K562 (cell line): ENCODE measurements at regions not wholly inside any gene's neighbourhood (a gene's known extent, or its start where the extent isn't known, plus 50 kb on each side); places are given as distances from the start of the nearest gene placed in this dataset.
A peak's percentile ranks its signal among the peaks of the same experiment; 100 is the strongest.

Experiments
- ATAC-seq: fragments of 200-7000 bp; cut with Tn5 transposase; 3 replicates; pipeline ENCODE4 v1.9.1; 2020; ENCODE audit warnings: moderate library complexity
- BruUV-seq: library from RNA; stranded (reverse); fragments of 400-500 nt; replicated peaks from 2 replicates; lab custom pipeline; 2021; lab: Mats Ljungman, UMichigan
- CTCF ChIA-PET: fragments of 300-600 bp; formaldehyde crosslinking; extraction: SDS; loops from one replicate; lab custom pipeline; 2021; ENCODE audit warnings: low intra/inter-chr PET ratio; lab: Yijun Ruan, JAX
- POLR2A ChIA-PET: fragments of 300-600, 350-650 bp; sonication (Branson Sonifier 250); formaldehyde crosslinking; extraction: SDS; loops from one replicate; lab custom pipeline; 2021; ENCODE audit warnings: antibody characterized with exemption, inconsistent platforms; lab: Yijun Ruan, JAX
- DNase-seq, 4 experiments: peaks; one replicate each; pipeline versions ENCODE4 v3.0.0 to v3.0.0-alpha.2; 2011 to 2018; ENCODE audit warnings: low spot score in 3 of 4, mixed read lengths in 3 of 4; ENCODE audit errors: extremely low read depth in 1 of 4
- FAIRE-seq: peaks from 2 replicates; lab custom pipeline; 2011; peaks lifted over from hg19 to GRCh38; lab: Jason Lieb, UNC
- H2AFZ ChIP-seq: 2 replicates; pipeline ENCODE4 v1.6.0; 2011; ENCODE audit warnings: low read depth, low read length, control low read depth, inconsistent platforms
- H3K27ac ChIP-seq: fragments of 200-600 bp; 3 replicates; pipeline ENCODE4 v1.8.0; 2011; ENCODE audit warnings: low read depth, mild to moderate bottlenecking, control low read depth, inconsistent platforms, low read length, moderate library complexity, mixed read lengths; ENCODE audit errors: extremely low read depth
- H3K27me3 ChIP-seq, 2 experiments: fragments of 300-600 bp in 1 of 2; 2 replicates in 1 of 2; 3 replicates in 1 of 2; pipeline versions ENCODE4 v1.6.0 to v1.8.0; 2011; ENCODE audit warnings: inconsistent platforms in 2 of 2, low read length in 2 of 2, mild to moderate bottlenecking in 1 of 2, mixed read lengths in 1 of 2, moderate library complexity in 1 of 2; ENCODE audit not compliant: control insufficient read depth in 2 of 2, insufficient read depth in 2 of 2
- H3K36me3 ChIP-seq: fragments of 300-600 bp; 3 replicates; pipeline ENCODE4 v1.8.0; 2011; ENCODE audit warnings: mild to moderate bottlenecking, low read length, inconsistent platforms; ENCODE audit not compliant: control insufficient read depth, insufficient read depth
- H3K4me1 ChIP-seq, 2 experiments: fragments of 200-600 bp in 1 of 2; replicated peaks in 1 of 2; 2 replicates in 1 of 2; 3 replicates in 1 of 2; pipeline versions ENCODE4 v1.5.1 to v1.8.0; 2011; ENCODE audit warnings: inconsistent platforms in 2 of 2, low read length in 2 of 2, mild to moderate bottlenecking in 1 of 2, mixed read lengths in 1 of 2, moderate library complexity in 1 of 2; ENCODE audit not compliant: control insufficient read depth in 2 of 2, insufficient read depth in 2 of 2
- H3K4me2 ChIP-seq: 2 replicates; pipeline ENCODE4 v1.6.1; 2011; ENCODE audit warnings: low read length, control low read depth, inconsistent platforms, mixed read lengths; ENCODE audit not compliant: insufficient read depth
- H3K4me3 ChIP-seq: fragments of 200-600 bp; sonication (generic), shearing (Covaris generic); 2 replicates; pipeline ENCODE4 v1.5.1; 2016; ENCODE audit warnings: control low read depth, inconsistent platforms
- H3K79me2 ChIP-seq: fragments of 200-600 bp; 3 replicates; pipeline ENCODE4 v1.8.0; 2011; ENCODE audit warnings: low read length, inconsistent platforms; ENCODE audit not compliant: control insufficient read depth, insufficient read depth
- H3K9ac ChIP-seq, 2 experiments: 2 replicates each; pipeline versions ENCODE4 v1.6.0 to v1.6.1; 2011; ENCODE audit warnings: low read depth in 2 of 2, low read length in 2 of 2, control low read depth in 1 of 2, inconsistent platforms in 1 of 2, mild to moderate bottlenecking in 1 of 2, mixed read lengths in 1 of 2; ENCODE audit not compliant: insufficient read depth in 1 of 2
- H3K9me1 ChIP-seq: one replicate; pipeline ENCODE4 v1.6.0; 2011; ENCODE audit warnings: inconsistent platforms, mild to moderate bottlenecking, low read length, moderate library complexity; ENCODE audit not compliant: control insufficient read depth, insufficient read depth
- H3K9me3 ChIP-seq: replicated peaks from 2 replicates; pipeline ENCODE4 v1.5.1; 2011; ENCODE audit warnings: low read depth, low read length, inconsistent platforms; ENCODE audit not compliant: control insufficient read depth, insufficient read depth
- H4K20me1 ChIP-seq: replicated peaks from 2 replicates; pipeline ENCODE4 v1.6.1; 2011; ENCODE audit warnings: low read length, inconsistent platforms, mixed read lengths; ENCODE audit not compliant: control insufficient read depth, insufficient read depth
- BHLHE40 ChIP-seq: IDR thresholded peaks from 2 replicates; pipeline ENCODE4 v1.6.1; 2011; ENCODE audit warnings: low read length, improper control_type of control experiment
- CTBP1 ChIP-seq: fragments of 450-650 bp; IDR thresholded peaks from 2 replicates; pipeline ENCODE4 v1.6.1; 2016; ENCODE audit warnings: borderline replicate concordance
- ETV6 ChIP-seq, 3 experiments: fragments of 150-350 bp in 1 of 3; sonication (generic) in 1 of 3; formaldehyde crosslinking in 1 of 3; IDR thresholded peaks; 2 replicates each; pipeline versions ENCODE4 v1.6.1 to v1.8.0; 2014 to 2022; ENCODE audit warnings: borderline replicate concordance in 2 of 3, low read depth in 2 of 3, antibody characterized with exemption in 1 of 3, low read length in 1 of 3, mild to moderate bottlenecking in 1 of 3, missing genetic modification reagents in 1 of 3
- MEIS2 ChIP-seq: fragments of 450-650 bp; IDR thresholded peaks from 2 replicates; pipeline ENCODE4 v1.6.1; 2014; ENCODE audit warnings: mild to moderate bottlenecking; ENCODE audit not compliant: partially characterized antibody
- NR2C2 ChIP-seq, 2 experiments: fragments of 200-800 bp in 1 of 2; sonication (Bioruptor generic) in 1 of 2; sonication (generic) in 1 of 2; formaldehyde crosslinking in 1 of 2; IDR thresholded peaks; 2 replicates each; pipeline versions ENCODE4 v1.6.1 to v1.8.0; 2016 to 2022; ENCODE audit warnings: mild to moderate bottlenecking in 1 of 2, missing compliant biosample characterization in 1 of 2, missing genetic modification characterization in 1 of 2, missing genetic modification reagents in 1 of 2
- RAD21 ChIP-seq, 2 experiments: fragments of 250-450 bp in 1 of 2; fragments of 450-650 bp in 1 of 2; sonication (Bioruptor Pico) in 1 of 2; formaldehyde crosslinking in 1 of 2; IDR thresholded peaks in 1 of 2; conservative IDR thresholded peaks in 1 of 2; 2 replicates each; pipeline versions ENCODE4 v1.4.0 to v1.8.0; 2020 to 2022; ENCODE audit warnings: mild to moderate bottlenecking in 2 of 2, moderate library complexity in 1 of 2
- SMAD4 ChIP-seq: fragments of 250-450 bp; sonication (Bioruptor Pico); conservative IDR thresholded peaks from 2 replicates; pipeline ENCODE4 v1.8.0; 2021; ENCODE audit warnings: inconsistent platforms, mild to moderate bottlenecking, moderate library complexity
- XRCC3 ChIP-seq: fragments of 450-650 bp; IDR thresholded peaks from 2 replicates; pipeline ENCODE4 v1.6.1; 2017; ENCODE audit warnings: mild to moderate bottlenecking, moderate library complexity
- ZNF175 ChIP-seq: fragments of 200-800 bp; sonication (Bioruptor generic); IDR thresholded peaks from 2 replicates; pipeline ENCODE4 v1.6.1; 2016; ENCODE audit warnings: low read depth, mild to moderate bottlenecking, missing genetic modification characterization, missing compliant biosample characterization
- ZNF239 ChIP-seq: fragments of 250-450 bp; sonication (Bioruptor Pico); IDR thresholded peaks from 2 replicates; pipeline ENCODE4 v1.4.0; 2020; ENCODE audit warnings: mild to moderate bottlenecking
- ZNF766 ChIP-seq: fragments of 200-800 bp; sonication (Bioruptor generic); conservative IDR thresholded peaks from 2 replicates; pipeline ENCODE4 v1.6.1; 2016; ENCODE audit warnings: missing genetic modification characterization, missing compliant biosample characterization
- WGBS: fragments of 100-300 bp; shearing (Covaris generic); methylation state at CpG from one replicate; pipeline ENCODE4 v1.1.6; 2016; ENCODE audit warnings: low coverage, mixed read lengths; ENCODE audit not compliant: insufficient coverage; ENCODE audit errors: missing lambda C conversion rate; 5-methylcytosine and 5-hydroxymethylcytosine counted together
- in situ Hi-C: fragments of 300-500 bp; cut with MboI; formaldehyde crosslinking; loops from 4 replicates; pipeline ENCODE4 v1.15.0; 2018; ENCODE audit warnings: inconsistent platforms, mixed read lengths
- intact Hi-C: fragments of 100-400 bp; cut with micrococcal nuclease; formaldehyde crosslinking; loops from 2 replicates; pipeline ENCODE4 v1.14.2; 2022
- TF ChIP-seq, protein P1 (sequence below): fragments of 250-450 bp; sonication (Bioruptor Pico); IDR thresholded peaks from 2 replicates; pipeline ENCODE4 v1.6.1; 2021; ENCODE audit warnings: mild to moderate bottlenecking
- TF ChIP-seq, protein P2 (sequence below): fragments of 250-450 bp; sonication (Bioruptor Pico); IDR thresholded peaks from 2 replicates; pipeline ENCODE4 v1.4.0; 2020; ENCODE audit warnings: mild to moderate bottlenecking, moderate library complexity
- TF ChIP-seq, protein P3 (sequence below): fragments of 250-450 bp; sonication (Bioruptor Pico); IDR thresholded peaks from 2 replicates; pipeline ENCODE4 v1.8.0; 2021; ENCODE audit warnings: mild to moderate bottlenecking, moderate library complexity

DNA sequence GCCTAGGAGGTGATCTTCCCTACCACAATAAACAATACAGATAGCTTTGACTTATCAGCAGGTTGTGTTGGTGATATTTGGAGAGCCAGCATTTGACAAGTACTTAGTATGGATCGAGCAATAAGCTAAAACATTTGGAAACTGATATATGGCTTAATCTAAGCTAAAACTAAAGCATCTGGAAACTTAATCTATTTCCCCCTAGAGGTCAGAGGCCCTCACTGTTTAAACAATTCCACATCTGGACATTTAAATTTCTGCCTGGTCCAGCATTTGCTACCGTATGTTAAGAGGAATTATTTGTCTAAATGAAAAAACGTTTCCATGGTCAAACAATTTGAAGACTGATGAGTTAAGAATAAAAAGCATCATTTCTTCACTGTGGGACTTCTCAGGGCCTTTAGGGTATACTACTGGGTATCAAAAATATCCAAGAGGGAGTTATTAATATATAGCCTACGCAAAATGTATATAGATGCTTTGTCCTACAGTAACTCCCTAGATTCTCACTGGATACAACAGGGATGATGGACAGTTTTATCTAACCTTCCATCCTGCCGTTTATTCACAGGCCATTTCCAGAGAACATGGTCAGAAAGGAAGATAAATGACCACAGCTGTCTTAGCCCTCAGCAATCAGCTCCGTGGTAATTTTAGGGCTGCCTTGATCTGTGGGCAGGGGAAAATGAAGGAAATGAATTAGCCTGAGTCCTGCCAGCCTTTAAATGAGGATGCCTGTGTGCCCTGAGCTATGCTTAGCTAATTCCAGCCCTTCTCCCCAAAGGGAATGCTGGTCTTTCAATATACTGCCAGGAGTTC is 135.4 kb upstream of the NUDT4 start:
- ATAC-seq (peak; percentile 41), DNase-seq (peak in 3 of 4 experiments; percentile 20 to 29 (median 27)), FAIRE-seq (no peak)
- H4K20me1 ChIP-seq, result no peaks in the 10 kb centered on the region
- no peak overlapping the region for H3K27ac ChIP-seq
- no peak overlapping the region for H2AFZ ChIP-seq
- no TSS peak for BruUV-seq
- CTCF ChIA-PET, result interaction anchor here (0.6 kb wide), 1 partner anchor 62 kb away, joined by 5 read pairs; no protein-coding TSS in a partner anchor
- H3K36me3 ChIP-seq, result no peaks in the 10 kb centered on the region
- intact Hi-C loops (loop anchor here (5.0 kb wide), 3 partner anchors 75 to 155 kb away; no protein-coding TSS in a partner anchor), in situ Hi-C loops (no loop called here)
- POLR2A ChIA-PET, result interaction anchor here (0.7 to 1.4 kb wide), 5 partner anchors 10 to 143 kb away, joined by 3 to 7 read pairs (median 3); no protein-coding TSS in a partner anchor
- no peaks in the 10 kb centered on the region for H3K79me2 ChIP-seq
- peaks cover 5 to 30% of the 10 kb centered on the region in 2 experiments; a peak in 3 of 5 replicates for H3K4me1 ChIP-seq
- H3K27me3 ChIP-seq, result no peaks in the 10 kb centered on the region
- H3K9me1 ChIP-seq, result no peaks in the 10 kb centered on the region
- peaks cover 5% of the 10 kb centered on the region; the same call in 1 of the 2 replicates for H3K9me3 ChIP-seq
- H3K4me3 ChIP-seq, result no peak overlapping the region
- peak overlapping the region; percentile 26; the same call in 1 of the 2 replicates for H3K4me2 ChIP-seq
- no peak overlapping the region for H3K9ac ChIP-seq
- 17% methylated on average over 6 of the region's 6 CpGs for WGBS
- no peak for TF ChIP-seq NR2C2 (CRISPR knock-in tag; IDR thresholded peaks at IDR 0.05)
- no peak for TF ChIP-seq NR2C2 (tag; IDR thresholded peaks at IDR 0.05)
- 0 out of 2 replicates have a peak, but pooled peaks have one; percentile 24 for TF ChIP-seq SMAD4 (CRISPR knock-in tag)
- TF ChIP-seq, protein P1, sequence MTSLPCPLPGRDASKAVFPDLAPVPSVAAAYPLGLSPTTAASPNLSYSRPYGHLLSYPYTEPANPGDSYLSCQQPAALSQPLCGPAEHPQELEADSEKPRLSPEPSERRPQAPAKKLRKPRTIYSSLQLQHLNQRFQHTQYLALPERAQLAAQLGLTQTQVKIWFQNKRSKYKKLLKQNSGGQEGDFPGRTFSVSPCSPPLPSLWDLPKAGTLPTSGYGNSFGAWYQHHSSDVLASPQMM (CRISPR knock-in tag), result no peak
- peak; percentile 5 to 10; a peak in 1 of 4 replicates for TF ChIP-seq RAD21 (CRISPR knock-in tag; conservative IDR thresholded peaks at IDR 0.05 in 1 of 2, IDR thresholded peaks at IDR 0.05 in 1 of 2)
- no peak for TF ChIP-seq ZNF766 (CRISPR knock-in tag)
- peak; percentile 92 for TF ChIP-seq ZNF239 (CRISPR knock-in tag)
- TF ChIP-seq, protein P2, sequence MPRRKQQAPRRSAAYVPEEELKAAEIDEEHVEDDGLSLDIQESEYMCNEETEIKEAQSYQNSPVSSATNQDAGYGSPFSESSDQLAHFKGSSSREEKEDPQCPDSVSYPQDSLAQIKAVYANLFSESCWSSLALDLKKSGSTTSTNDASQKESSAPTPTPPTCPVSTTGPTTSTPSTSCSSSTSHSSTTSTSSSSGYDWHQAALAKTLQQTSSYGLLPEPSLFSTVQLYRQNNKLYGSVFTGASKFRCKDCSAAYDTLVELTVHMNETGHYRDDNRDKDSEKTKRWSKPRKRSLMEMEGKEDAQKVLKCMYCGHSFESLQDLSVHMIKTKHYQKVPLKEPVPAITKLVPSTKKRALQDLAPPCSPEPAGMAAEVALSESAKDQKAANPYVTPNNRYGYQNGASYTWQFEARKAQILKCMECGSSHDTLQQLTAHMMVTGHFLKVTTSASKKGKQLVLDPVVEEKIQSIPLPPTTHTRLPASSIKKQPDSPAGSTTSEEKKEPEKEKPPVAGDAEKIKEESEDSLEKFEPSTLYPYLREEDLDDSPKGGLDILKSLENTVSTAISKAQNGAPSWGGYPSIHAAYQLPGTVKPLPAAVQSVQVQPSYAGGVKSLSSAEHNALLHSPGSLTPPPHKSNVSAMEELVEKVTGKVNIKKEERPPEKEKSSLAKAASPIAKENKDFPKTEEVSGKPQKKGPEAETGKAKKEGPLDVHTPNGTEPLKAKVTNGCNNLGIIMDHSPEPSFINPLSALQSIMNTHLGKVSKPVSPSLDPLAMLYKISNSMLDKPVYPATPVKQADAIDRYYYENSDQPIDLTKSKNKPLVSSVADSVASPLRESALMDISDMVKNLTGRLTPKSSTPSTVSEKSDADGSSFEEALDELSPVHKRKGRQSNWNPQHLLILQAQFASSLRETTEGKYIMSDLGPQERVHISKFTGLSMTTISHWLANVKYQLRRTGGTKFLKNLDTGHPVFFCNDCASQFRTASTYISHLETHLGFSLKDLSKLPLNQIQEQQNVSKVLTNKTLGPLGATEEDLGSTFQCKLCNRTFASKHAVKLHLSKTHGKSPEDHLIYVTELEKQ (CRISPR knock-in tag), result peak; percentile 84
- TF ChIP-seq MEIS2, result peak; percentile 95
- TF ChIP-seq, protein P3, sequence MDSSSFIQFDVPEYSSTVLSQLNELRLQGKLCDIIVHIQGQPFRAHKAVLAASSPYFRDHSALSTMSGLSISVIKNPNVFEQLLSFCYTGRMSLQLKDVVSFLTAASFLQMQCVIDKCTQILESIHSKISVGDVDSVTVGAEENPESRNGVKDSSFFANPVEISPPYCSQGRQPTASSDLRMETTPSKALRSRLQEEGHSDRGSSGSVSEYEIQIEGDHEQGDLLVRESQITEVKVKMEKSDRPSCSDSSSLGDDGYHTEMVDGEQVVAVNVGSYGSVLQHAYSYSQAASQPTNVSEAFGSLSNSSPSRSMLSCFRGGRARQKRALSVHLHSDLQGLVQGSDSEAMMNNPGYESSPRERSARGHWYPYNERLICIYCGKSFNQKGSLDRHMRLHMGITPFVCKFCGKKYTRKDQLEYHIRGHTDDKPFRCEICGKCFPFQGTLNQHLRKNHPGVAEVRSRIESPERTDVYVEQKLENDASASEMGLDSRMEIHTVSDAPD (CRISPR knock-in tag), result no peak
- peak; percentile 76; the same call in 1 of the 2 replicates for TF ChIP-seq ZNF175 (CRISPR knock-in tag)
- TF ChIP-seq ETV6 (IDR thresholded peaks at IDR 0.05; ENCODE audit: borderline replicate concordance in 1 of 2, low read depth in 2 of 2, low read length in 1 of 2), result no peak
- no peak for TF ChIP-seq ETV6 (CRISPR knock-in tag; IDR thresholded peaks at IDR 0.05; ENCODE audit: borderline replicate concordance)
- no peak for TF ChIP-seq XRCC3
- peak; percentile 50; the same call in 1 of the 2 replicates for TF ChIP-seq CTBP1
- TF ChIP-seq BHLHE40, result no peak
